HFFc6 (cell line): ENCODE measurements at regions not wholly inside any gene's neighbourhood (a gene's known extent, or its start where the extent isn't known, plus 50 kb on each side); places are given as distances from the start of the nearest gene placed in this dataset.

Source experiments
- DNase-seq: peaks from one replicate; pipeline ENCODE4 v3.0.0-alpha.2; 2018
- H3K27ac Mint-ChIP-seq: 2 replicates; pipeline ENCODE4 v1.8.0; 2020; ENCODE audit warnings: mild to moderate bottlenecking, mixed read lengths
- H3K27me3 Mint-ChIP-seq: 2 replicates; pipeline ENCODE4 v1.8.0; 2021; ENCODE audit warnings: mild to moderate bottlenecking, moderate library complexity, mixed read lengths; ENCODE audit not compliant: insufficient read depth
- H3K36me3 Mint-ChIP-seq: 2 replicates; pipeline ENCODE4 v1.8.0; 2021; ENCODE audit warnings: low read depth, mixed read lengths
- H3K4me1 Mint-ChIP-seq: 2 replicates; pipeline ENCODE4 v1.8.0; 2020; ENCODE audit warnings: low read depth, mixed read lengths
- H3K4me3 Mint-ChIP-seq: 2 replicates; pipeline ENCODE4 v1.8.0; 2020; ENCODE audit warnings: mild to moderate bottlenecking, moderate library complexity, mixed read lengths
- H3K9me3 Mint-ChIP-seq: 2 replicates; pipeline ENCODE4 v1.8.0; 2020; ENCODE audit warnings: mild to moderate bottlenecking, mixed read lengths
- CTCF ChIP-seq: fragments of 200-600 bp; sonication (generic); IDR thresholded peaks from 2 replicates; pipeline ENCODE4 v1.5.0; 2021; ENCODE audit warnings: antibody characterized with exemption, mild to moderate bottlenecking

DNA sequence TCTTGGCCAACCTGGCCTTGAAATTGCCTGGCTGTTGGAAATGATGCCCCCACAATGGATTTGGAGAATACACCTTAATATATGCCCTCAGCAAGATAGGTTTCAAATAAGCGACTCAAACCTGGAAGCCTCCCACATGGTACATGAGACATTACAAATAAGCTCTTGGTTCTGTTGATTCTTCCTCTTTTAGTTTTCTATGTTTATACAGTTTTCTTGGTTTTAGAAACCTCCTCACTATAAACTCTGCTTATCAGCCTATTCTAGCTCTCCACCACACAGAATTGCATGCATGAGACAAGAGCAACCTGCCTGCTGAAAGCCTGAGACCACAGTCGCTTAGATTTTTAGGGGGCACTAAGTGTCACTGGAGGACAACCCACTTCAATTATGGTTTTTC, 108.8 kb upstream of the PREP start:
- Mint-ChIP-seq H3K36me3 (no peaks in the 10 kb centered on the region), H3K9me3 (no peaks in the 10 kb centered on the region), H3K27ac (no peak overlapping the region), H3K27me3 (no peaks in the 10 kb centered on the region), H3K4me1 (peaks cover 8% of the 10 kb centered on the region; the same call in 1 of the 2 replicates), H3K4me3 (no peak overlapping the region)
- no peak for TF ChIP-seq CTCF
- DNase-seq, result no peak

GRCh38 chr6:105510746-105511145, 107.9 kb upstream of the PREP start:
- H3K4me3 Mint-ChIP-seq, result no peak overlapping the region
- H3K4me1 Mint-ChIP-seq, result peaks cover 8% of the 10 kb centered on the region; the same call in 1 of the 2 replicates
- TF ChIP-seq CTCF, result no peak
- no peaks in the 10 kb centered on the region for H3K9me3 Mint-ChIP-seq
- H3K27me3 Mint-ChIP-seq, result no peaks in the 10 kb centered on the region; the same call in 1 of the 2 replicates
- H3K27ac Mint-ChIP-seq, result no peak overlapping the region
- no peak for DNase-seq
- H3K36me3 Mint-ChIP-seq, result no peaks in the 10 kb centered on the region

DNA sequence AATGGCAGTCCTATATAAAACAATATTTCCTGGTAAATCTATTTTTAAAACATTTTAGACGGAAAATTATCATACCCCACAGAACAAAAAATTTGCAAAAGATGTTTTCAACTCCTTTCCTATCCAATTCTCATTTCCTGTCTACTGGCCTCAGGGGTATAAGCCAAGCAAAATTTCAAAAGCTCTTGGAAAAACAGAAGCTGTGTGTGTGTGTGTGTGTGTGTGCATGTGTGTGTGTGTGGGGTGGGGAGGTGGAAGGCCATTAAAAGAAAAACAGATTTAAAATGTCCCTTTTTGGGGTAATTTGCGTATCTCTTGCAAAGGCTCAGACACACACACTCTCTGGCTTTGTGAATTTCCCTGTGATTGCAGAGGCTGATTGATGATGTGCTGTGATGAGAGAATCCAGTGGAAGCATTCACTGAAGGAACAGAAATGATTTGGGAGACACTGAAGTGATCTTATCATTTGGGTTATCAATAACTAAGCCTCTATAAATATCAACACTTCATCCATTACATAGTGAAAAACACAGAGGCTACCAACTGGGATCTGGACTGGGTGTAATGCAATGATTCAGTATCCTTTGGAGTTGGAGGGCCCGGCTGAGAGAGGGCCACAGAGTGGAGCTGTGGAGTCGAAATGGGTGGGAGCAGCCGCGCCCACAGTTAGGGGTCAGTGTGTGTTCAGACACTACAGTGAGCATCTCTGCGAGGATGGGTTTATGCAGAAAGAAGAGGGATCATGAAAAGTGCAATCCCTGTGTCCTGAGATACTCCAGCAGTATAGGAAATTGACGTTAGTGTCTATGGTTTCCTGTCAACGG, 106.8 kb upstream of the PREP start:
- no peak overlapping the region for H3K4me3 Mint-ChIP-seq
- no peaks in the 10 kb centered on the region for H3K9me3 Mint-ChIP-seq
- peaks cover 4% of the 10 kb centered on the region; the same call in 1 of the 2 replicates for H3K27me3 Mint-ChIP-seq
- TF ChIP-seq CTCF, result peak; percentile 36
- peaks cover 8% of the 10 kb centered on the region; the same call in 1 of the 2 replicates for H3K4me1 Mint-ChIP-seq
- no peak for DNase-seq
- H3K27ac Mint-ChIP-seq, result no peak overlapping the region
- H3K36me3 Mint-ChIP-seq, result no peaks in the 10 kb centered on the region

GRCh38 chr6:105507811-105508210, 104.9 kb upstream of the PREP start:
- Mint-ChIP-seq H3K4me1 (peaks cover 8% of the 10 kb centered on the region; the same call in 1 of the 2 replicates), H3K4me3 (no peak overlapping the region), H3K27me3 (peaks cover 4% of the 10 kb centered on the region; the same call in 1 of the 2 replicates), H3K36me3 (no peaks in the 10 kb centered on the region), H3K9me3 (no peaks in the 10 kb centered on the region), H3K27ac (no peak overlapping the region)
- no peak for DNase-seq
- TF ChIP-seq CTCF, result no peak

DNA sequence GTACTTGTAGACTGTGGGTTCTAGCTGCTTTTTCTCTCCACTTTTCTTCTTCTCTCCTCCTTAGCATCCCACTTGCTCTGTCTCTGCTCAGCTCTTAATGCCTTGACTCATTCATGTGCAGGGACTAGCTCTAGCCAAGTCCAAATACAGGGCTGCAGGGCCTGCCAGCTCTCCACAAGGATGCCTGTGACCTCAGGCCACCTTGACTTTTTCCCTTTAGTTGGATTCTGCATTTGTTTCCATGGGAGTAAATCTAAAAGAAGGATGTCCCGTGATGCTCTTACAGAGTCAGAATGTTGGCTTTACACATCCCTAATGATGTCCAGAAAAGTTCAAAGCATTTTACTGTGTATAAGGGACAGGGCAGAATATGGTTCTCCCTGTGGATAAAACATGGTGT, 101.8 kb upstream of the PREP start:
- no peak overlapping the region for H3K27ac Mint-ChIP-seq
- DNase-seq, result no peak
- H3K36me3 Mint-ChIP-seq, result no peaks in the 10 kb centered on the region
- H3K9me3 Mint-ChIP-seq, result no peaks in the 10 kb centered on the region
- H3K4me1 Mint-ChIP-seq, result peaks cover 23% of the 10 kb centered on the region; the same call in 1 of the 2 replicates
- no peak for TF ChIP-seq CTCF
- H3K27me3 Mint-ChIP-seq, result peaks cover 4% of the 10 kb centered on the region; the same call in 1 of the 2 replicates
- no peak overlapping the region for H3K4me3 Mint-ChIP-seq
